Neural crest cell (in vitro differentiated cells): ENCODE measurements at regions not wholly inside any gene's neighbourhood (a gene's known extent, or its start where the extent isn't known, plus 50 kb on each side); places are given as distances from the start of the nearest gene placed in this dataset.
"Not testable (repeated sequence)": the region's sequence is repeated elsewhere in the genome, so short reads cannot be mapped to it uniquely, and the experiment has no call there.

Source experiments
- DNase-seq: peaks from one replicate; pipeline ENCODE4 v3.0.0; 2021; ENCODE audit warnings: low read depth, mixed read lengths, low spot score
- H3K27ac Mint-ChIP-seq: one replicate; pipeline ENCODE4 v1.8.0; 2021; ENCODE audit warnings: mild to moderate bottlenecking, mixed read lengths; ENCODE audit not compliant: unreplicated experiment
- H3K27me3 Mint-ChIP-seq: 2 replicates; pipeline ENCODE4 v1.8.0; 2021; ENCODE audit warnings: low read depth, mild to moderate bottlenecking, mixed read lengths
- H3K36me3 Mint-ChIP-seq: 2 replicates; pipeline ENCODE4 v1.8.0; 2021; ENCODE audit warnings: low read depth, mild to moderate bottlenecking, mixed read lengths
- H3K4me1 Mint-ChIP-seq: 2 replicates; pipeline ENCODE4 v1.8.0; 2021; ENCODE audit warnings: mixed read lengths
- H3K4me3 Mint-ChIP-seq: one replicate; pipeline ENCODE4 v1.8.0; 2021; ENCODE audit warnings: mild to moderate bottlenecking, mixed read lengths
- H3K9me3 Mint-ChIP-seq: 2 replicates; pipeline ENCODE4 v1.8.0; 2021; ENCODE audit warnings: mixed read lengths
- CTCF ChIP-seq: fragments of 200-600 bp; sonication (generic); conservative IDR thresholded peaks from 2 replicates; pipeline ENCODE4 v1.5.0; 2021; ENCODE audit warnings: antibody characterized with exemption, mild to moderate bottlenecking

- H3K27ac Mint-ChIP-seq = no peak overlapping the region
Measured at GRCh38 chr11:106540001-106540400, 462.5 kb downstream of the AASDHPPT start.

GRCh38 chr11:106548406-106548805, 469.9 kb downstream of the GUCY1A2 start:
- Mint-ChIP-seq H3K4me1 (no peaks in the 10 kb centered on the region), H3K36me3 (no peaks in the 10 kb centered on the region), H3K27ac (no peak overlapping the region), H3K9me3 (peaks cover 4% of the 10 kb centered on the region), H3K4me3 (no peak overlapping the region), H3K27me3 (no peaks in the 10 kb centered on the region)
- no peak for DNase-seq
- no peak for TF ChIP-seq CTCF

More at GRCh38 chr11:106540001-106540400, 462.5 kb downstream of the AASDHPPT start:
- Mint-ChIP-seq H3K4me1 (no peaks in the 10 kb centered on the region), H3K27me3 (no peaks in the 10 kb centered on the region), H3K36me3 (no peaks in the 10 kb centered on the region), H3K4me3 (no peak overlapping the region), H3K9me3 (no peaks in the 10 kb centered on the region)
- TF ChIP-seq CTCF = no peak
- no peak for DNase-seq

- Mint-ChIP-seq H3K9me3 (peaks cover 4% of the 10 kb centered on the region), H3K4me3 (no peak overlapping the region), H3K27me3 (no peaks in the 10 kb centered on the region), H3K36me3 (no peaks in the 10 kb centered on the region), H3K4me1 (no peaks in the 10 kb centered on the region), H3K27ac (no peak overlapping the region)
- TF ChIP-seq CTCF = no peak
- no peak for DNase-seq
Measured at GRCh38 chr11:106551744-106552673, 466.3 kb downstream of the GUCY1A2 start.

GRCh38 chr11:106552694-106553203, 465.5 kb downstream of the GUCY1A2 start:
- Mint-ChIP-seq H3K27me3 (no peaks in the 10 kb centered on the region), H3K4me3 (no peak overlapping the region), H3K27ac (no peak overlapping the region), H3K9me3 (peaks cover 4% of the 10 kb centered on the region), H3K36me3 (no peaks in the 10 kb centered on the region), H3K4me1 (peaks cover 2% of the 10 kb centered on the region)
- DNase-seq = no peak
- TF ChIP-seq CTCF = no peak

GRCh38 chr11:106553304-106553703, 465.0 kb downstream of the GUCY1A2 start:
- H3K4me3 Mint-ChIP-seq = no peak overlapping the region
- H3K27ac Mint-ChIP-seq = no peak overlapping the region
- DNase-seq = no peak
- peaks cover 2% of the 10 kb centered on the region for H3K9me3 Mint-ChIP-seq
- no peaks in the 10 kb centered on the region for H3K27me3 Mint-ChIP-seq
- no peaks in the 10 kb centered on the region for H3K36me3 Mint-ChIP-seq
- H3K4me1 Mint-ChIP-seq = peaks cover 5% of the 10 kb centered on the region
- no peak for TF ChIP-seq CTCF

GRCh38 chr11:106555566-106556250, 462.6 kb downstream of the GUCY1A2 start:
- H3K36me3 Mint-ChIP-seq = not testable (repeated sequence)

More at GRCh38 chr11:106555566-106556250, 462.6 kb downstream of the GUCY1A2 start:
- H3K9me3 Mint-ChIP-seq, H3K4me3 Mint-ChIP-seq, H3K27me3 Mint-ChIP-seq, H3K4me1 Mint-ChIP-seq, H3K27ac Mint-ChIP-seq, DNase-seq: not testable (repeated sequence)
